ENCODE measurements at regions not wholly inside any gene's neighbourhood (a gene's known extent, or its start where the extent isn't known, plus 50 kb on each side); places are given as distances from the start of the nearest gene placed in this dataset.

DNA sequence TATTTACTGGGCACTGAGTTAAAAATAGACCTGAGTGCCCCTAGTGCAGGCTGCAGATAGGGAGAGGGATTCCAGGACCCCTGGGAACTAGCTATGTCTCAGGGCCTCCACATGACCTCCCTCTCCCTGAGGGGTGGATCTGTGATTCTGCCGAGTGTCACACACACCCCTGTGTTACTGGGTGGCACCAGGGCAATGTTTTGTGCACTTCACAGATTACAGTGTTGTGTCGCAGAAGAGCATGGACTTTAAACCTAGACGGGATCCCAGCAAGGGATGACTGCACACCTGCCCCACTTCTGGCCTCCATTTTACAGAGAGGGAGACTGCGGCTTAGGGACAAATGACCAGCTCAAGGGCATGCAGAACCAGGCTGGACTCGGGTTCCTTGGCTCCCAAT is 65.6 kb downstream of the ZFP36L2 start:
- no peak for DNase-seq (ENCODE audit: low read depth)
- TF ChIP-seq, protein P1, sequence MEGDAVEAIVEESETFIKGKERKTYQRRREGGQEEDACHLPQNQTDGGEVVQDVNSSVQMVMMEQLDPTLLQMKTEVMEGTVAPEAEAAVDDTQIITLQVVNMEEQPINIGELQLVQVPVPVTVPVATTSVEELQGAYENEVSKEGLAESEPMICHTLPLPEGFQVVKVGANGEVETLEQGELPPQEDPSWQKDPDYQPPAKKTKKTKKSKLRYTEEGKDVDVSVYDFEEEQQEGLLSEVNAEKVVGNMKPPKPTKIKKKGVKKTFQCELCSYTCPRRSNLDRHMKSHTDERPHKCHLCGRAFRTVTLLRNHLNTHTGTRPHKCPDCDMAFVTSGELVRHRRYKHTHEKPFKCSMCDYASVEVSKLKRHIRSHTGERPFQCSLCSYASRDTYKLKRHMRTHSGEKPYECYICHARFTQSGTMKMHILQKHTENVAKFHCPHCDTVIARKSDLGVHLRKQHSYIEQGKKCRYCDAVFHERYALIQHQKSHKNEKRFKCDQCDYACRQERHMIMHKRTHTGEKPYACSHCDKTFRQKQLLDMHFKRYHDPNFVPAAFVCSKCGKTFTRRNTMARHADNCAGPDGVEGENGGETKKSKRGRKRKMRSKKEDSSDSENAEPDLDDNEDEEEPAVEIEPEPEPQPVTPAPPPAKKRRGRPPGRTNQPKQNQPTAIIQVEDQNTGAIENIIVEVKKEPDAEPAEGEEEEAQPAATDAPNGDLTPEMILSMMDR (IDR thresholded peaks at IDR 0.05; ENCODE audit: insufficient read depth, low read length, poor library complexity, severe bottlenecking): no peak
- no peak overlapping the region for H3K4me3 ChIP-seq (ENCODE audit: low read depth, low read length)
- no peaks in the 10 kb centered on the region for H3K36me3 ChIP-seq (ENCODE audit: control insufficient read depth, insufficient read depth, low read length)
- H3K27me3 ChIP-seq (ENCODE audit: control insufficient read depth, insufficient read depth, low read length): no peaks in the 10 kb centered on the region

- no peaks in the 10 kb centered on the region for H3K36me3 ChIP-seq (ENCODE audit: control insufficient read depth, insufficient read depth, low read length)
- DNase-seq (ENCODE audit: low read depth): no peak
- no peak overlapping the region for H3K4me3 ChIP-seq (ENCODE audit: low read depth, low read length)
- no peaks in the 10 kb centered on the region for H3K27me3 ChIP-seq (ENCODE audit: control insufficient read depth, insufficient read depth, low read length)
- TF ChIP-seq, protein P1 (IDR thresholded peaks at IDR 0.05; ENCODE audit: insufficient read depth, low read length, poor library complexity, severe bottlenecking): no peak
These were observed 66.6 kb downstream of the ZFP36L2 start for GRCh38 chr2:43159797-43160196.

GRCh38 chr2:43158259-43158880 is 68.0 kb downstream of the ZFP36L2 start:
- H3K4me3 ChIP-seq (ENCODE audit: low read depth, low read length): no peak overlapping the region
- DNase-seq (ENCODE audit: low read depth): peak; percentile 34
- TF ChIP-seq, protein P1 (IDR thresholded peaks at IDR 0.05; ENCODE audit: insufficient read depth, low read length, poor library complexity, severe bottlenecking): no peak
- H3K36me3 ChIP-seq (ENCODE audit: control insufficient read depth, insufficient read depth, low read length): no peaks in the 10 kb centered on the region
- H3K27me3 ChIP-seq (ENCODE audit: control insufficient read depth, insufficient read depth, low read length): no peaks in the 10 kb centered on the region

DNA sequence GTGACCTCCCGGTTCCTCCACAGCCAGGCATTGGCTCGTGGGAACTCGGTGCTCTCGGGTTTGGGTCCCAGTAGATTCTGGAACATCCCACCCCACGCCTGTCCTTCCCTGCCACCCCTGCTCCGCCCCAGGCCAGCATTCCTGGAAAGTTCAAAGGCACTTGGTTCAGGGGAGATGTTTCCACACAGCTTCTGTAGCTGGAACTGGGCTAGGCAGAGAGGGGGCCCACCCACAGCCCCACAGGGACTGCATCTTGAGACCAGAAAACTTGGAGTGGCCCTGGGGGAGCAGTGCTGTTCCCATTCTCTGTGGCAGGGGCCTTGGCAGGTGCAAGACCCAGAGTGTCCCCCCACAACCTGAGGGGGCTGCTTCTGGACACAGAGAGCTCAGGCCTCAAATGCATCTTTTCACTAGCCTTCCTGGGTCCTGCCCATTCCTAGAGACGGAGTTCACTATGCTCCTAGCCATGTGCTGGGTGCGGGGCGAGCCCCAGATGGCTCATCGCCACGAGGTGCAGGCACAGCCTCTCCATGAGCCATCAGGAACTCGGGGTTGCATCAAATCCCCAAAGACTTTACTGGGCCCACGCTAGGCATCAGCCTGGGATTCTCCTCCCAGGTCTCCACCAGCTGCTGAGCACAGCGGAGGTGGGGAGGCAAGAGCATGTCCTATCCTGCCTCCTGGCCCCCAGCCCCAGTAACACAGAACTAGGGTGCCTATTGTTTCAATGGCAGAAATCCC is 68.7 kb downstream of the ZFP36L2 start:
- H3K36me3 ChIP-seq (ENCODE audit: control insufficient read depth, insufficient read depth, low read length): no peaks in the 10 kb centered on the region
- DNase-seq (ENCODE audit: low read depth): no peak
- TF ChIP-seq, protein P1 (IDR thresholded peaks at IDR 0.05; ENCODE audit: insufficient read depth, low read length, poor library complexity, severe bottlenecking): no peak
- no peak overlapping the region for H3K4me3 ChIP-seq (ENCODE audit: low read depth, low read length)
- H3K27me3 ChIP-seq (ENCODE audit: control insufficient read depth, insufficient read depth, low read length): no peaks in the 10 kb centered on the region

- Histone ChIP-seq H3K36me3 (ENCODE audit: control insufficient read depth, insufficient read depth, low read length) (no peaks in the 10 kb centered on the region), H3K27me3 (ENCODE audit: control insufficient read depth, insufficient read depth, low read length) (no peaks in the 10 kb centered on the region), H3K4me3 (ENCODE audit: low read depth, low read length) (no peak overlapping the region)
- TF ChIP-seq, protein P1 (IDR thresholded peaks at IDR 0.05; ENCODE audit: insufficient read depth, low read length, poor library complexity, severe bottlenecking): no peak
- DNase-seq (ENCODE audit: low read depth): no peak
These were observed 70.5 kb downstream of the ZFP36L2 start for GRCh38 chr2:43155851-43156411.
